Body of pancreas (tissue), 4 donors: ENCODE measurements at regions not wholly inside any gene's neighbourhood (a gene's known extent, or its start where the extent isn't known, plus 50 kb on each side); places are given as distances from the start of the nearest gene placed in this dataset.

Source experiments
- POLR2A ChIP-seq, 3 donors: fragments of 450-650 bp; IDR thresholded peaks; one replicate each; pipeline ENCODE4 v1.6.1; 2016; ENCODE audit warnings: antibody characterized with exemption in 3 of 3, mild to moderate bottlenecking in 2 of 3
- TF ChIP-seq, protein P1 (sequence below), 7 experiments: fragments of 450-650 bp in 4 of 7; fragments of 200-600 bp in 3 of 7; sonication (generic) in 3 of 7; IDR thresholded peaks; one replicate each; pipeline ENCODE4 v1.5.1; 2016 to 2019; ENCODE audit warnings: antibody characterized with exemption in 7 of 7

DNA sequence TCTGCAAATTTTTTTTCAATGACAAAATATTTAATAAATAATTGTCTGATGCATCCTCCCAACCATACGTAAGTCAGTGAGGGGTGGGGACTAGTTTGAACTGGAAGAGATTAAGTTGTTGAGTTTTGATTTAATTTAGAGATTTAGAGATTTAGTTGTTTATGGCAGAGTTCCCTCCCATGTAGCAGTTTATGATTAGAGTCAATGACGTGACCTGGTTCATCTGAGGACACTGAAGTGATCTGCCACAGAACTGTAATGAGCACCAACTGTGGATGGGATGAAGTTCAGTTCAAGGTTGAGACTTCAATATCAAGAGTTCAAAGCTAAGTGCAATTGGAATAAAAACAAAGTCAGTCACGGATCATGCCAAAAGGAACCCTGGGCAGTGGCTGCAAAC, 609.3 kb downstream of the NOVA1 start:
- TF ChIP-seq, protein P1, sequence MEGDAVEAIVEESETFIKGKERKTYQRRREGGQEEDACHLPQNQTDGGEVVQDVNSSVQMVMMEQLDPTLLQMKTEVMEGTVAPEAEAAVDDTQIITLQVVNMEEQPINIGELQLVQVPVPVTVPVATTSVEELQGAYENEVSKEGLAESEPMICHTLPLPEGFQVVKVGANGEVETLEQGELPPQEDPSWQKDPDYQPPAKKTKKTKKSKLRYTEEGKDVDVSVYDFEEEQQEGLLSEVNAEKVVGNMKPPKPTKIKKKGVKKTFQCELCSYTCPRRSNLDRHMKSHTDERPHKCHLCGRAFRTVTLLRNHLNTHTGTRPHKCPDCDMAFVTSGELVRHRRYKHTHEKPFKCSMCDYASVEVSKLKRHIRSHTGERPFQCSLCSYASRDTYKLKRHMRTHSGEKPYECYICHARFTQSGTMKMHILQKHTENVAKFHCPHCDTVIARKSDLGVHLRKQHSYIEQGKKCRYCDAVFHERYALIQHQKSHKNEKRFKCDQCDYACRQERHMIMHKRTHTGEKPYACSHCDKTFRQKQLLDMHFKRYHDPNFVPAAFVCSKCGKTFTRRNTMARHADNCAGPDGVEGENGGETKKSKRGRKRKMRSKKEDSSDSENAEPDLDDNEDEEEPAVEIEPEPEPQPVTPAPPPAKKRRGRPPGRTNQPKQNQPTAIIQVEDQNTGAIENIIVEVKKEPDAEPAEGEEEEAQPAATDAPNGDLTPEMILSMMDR (IDR thresholded peaks at IDR 0.05), result no peak
- no peak for TF ChIP-seq POLR2A (IDR thresholded peaks at IDR 0.05)
